K562 (cell line): ENCODE measurements at regions not wholly inside any gene's neighbourhood (a gene's known extent, or its start where the extent isn't known, plus 50 kb on each side); places are given as distances from the start of the nearest gene placed in this dataset.
A peak's percentile ranks its signal among the peaks of the same experiment; 100 is the strongest.

Experiments used
- ATAC-seq: fragments of 200-7000 bp; cut with Tn5 transposase; 3 replicates; pipeline ENCODE4 v1.9.1; 2020; ENCODE audit warnings: moderate library complexity
- BruUV-seq: library from RNA; stranded (reverse); fragments of 400-500 nt; replicated peaks from 2 replicates; lab custom pipeline; 2021; lab: Mats Ljungman, UMichigan
- CTCF ChIA-PET: fragments of 300-600 bp; formaldehyde crosslinking; extraction: SDS; loops from one replicate; lab custom pipeline; 2021; ENCODE audit warnings: low intra/inter-chr PET ratio; lab: Yijun Ruan, JAX
- POLR2A ChIA-PET: fragments of 300-600, 350-650 bp; sonication (Branson Sonifier 250); formaldehyde crosslinking; extraction: SDS; loops from one replicate; lab custom pipeline; 2021; ENCODE audit warnings: antibody characterized with exemption, inconsistent platforms; lab: Yijun Ruan, JAX
- DNase-seq, 4 experiments: peaks; one replicate each; pipeline versions ENCODE4 v3.0.0 to v3.0.0-alpha.2; 2011 to 2018; ENCODE audit warnings: low spot score in 3 of 4, mixed read lengths in 3 of 4; ENCODE audit errors: extremely low read depth in 1 of 4
- FAIRE-seq: peaks from 2 replicates; lab custom pipeline; 2011; peaks lifted over from hg19 to GRCh38; lab: Jason Lieb, UNC
- H2AFZ ChIP-seq: 2 replicates; pipeline ENCODE4 v1.6.0; 2011; ENCODE audit warnings: low read depth, low read length, control low read depth, inconsistent platforms
- H3K27ac ChIP-seq: fragments of 200-600 bp; 3 replicates; pipeline ENCODE4 v1.8.0; 2011; ENCODE audit warnings: low read depth, mild to moderate bottlenecking, control low read depth, inconsistent platforms, low read length, moderate library complexity, mixed read lengths; ENCODE audit errors: extremely low read depth
- H3K27me3 ChIP-seq, 2 experiments: fragments of 300-600 bp in 1 of 2; 2 replicates in 1 of 2; 3 replicates in 1 of 2; pipeline versions ENCODE4 v1.6.0 to v1.8.0; 2011; ENCODE audit warnings: inconsistent platforms in 2 of 2, low read length in 2 of 2, mild to moderate bottlenecking in 1 of 2, mixed read lengths in 1 of 2, moderate library complexity in 1 of 2; ENCODE audit not compliant: control insufficient read depth in 2 of 2, insufficient read depth in 2 of 2
- H3K36me3 ChIP-seq: fragments of 300-600 bp; 3 replicates; pipeline ENCODE4 v1.8.0; 2011; ENCODE audit warnings: mild to moderate bottlenecking, low read length, inconsistent platforms; ENCODE audit not compliant: control insufficient read depth, insufficient read depth
- H3K4me1 ChIP-seq, 2 experiments: fragments of 200-600 bp in 1 of 2; replicated peaks in 1 of 2; 2 replicates in 1 of 2; 3 replicates in 1 of 2; pipeline versions ENCODE4 v1.5.1 to v1.8.0; 2011; ENCODE audit warnings: inconsistent platforms in 2 of 2, low read length in 2 of 2, mild to moderate bottlenecking in 1 of 2, mixed read lengths in 1 of 2, moderate library complexity in 1 of 2; ENCODE audit not compliant: control insufficient read depth in 2 of 2, insufficient read depth in 2 of 2
- H3K4me2 ChIP-seq: 2 replicates; pipeline ENCODE4 v1.6.1; 2011; ENCODE audit warnings: low read length, control low read depth, inconsistent platforms, mixed read lengths; ENCODE audit not compliant: insufficient read depth
- H3K4me3 ChIP-seq: fragments of 200-600 bp; sonication (generic), shearing (Covaris generic); 2 replicates; pipeline ENCODE4 v1.5.1; 2016; ENCODE audit warnings: control low read depth, inconsistent platforms
- H3K79me2 ChIP-seq: fragments of 200-600 bp; 3 replicates; pipeline ENCODE4 v1.8.0; 2011; ENCODE audit warnings: low read length, inconsistent platforms; ENCODE audit not compliant: control insufficient read depth, insufficient read depth
- H3K9ac ChIP-seq, 2 experiments: 2 replicates each; pipeline versions ENCODE4 v1.6.0 to v1.6.1; 2011; ENCODE audit warnings: low read depth in 2 of 2, low read length in 2 of 2, control low read depth in 1 of 2, inconsistent platforms in 1 of 2, mild to moderate bottlenecking in 1 of 2, mixed read lengths in 1 of 2; ENCODE audit not compliant: insufficient read depth in 1 of 2
- H3K9me1 ChIP-seq: one replicate; pipeline ENCODE4 v1.6.0; 2011; ENCODE audit warnings: inconsistent platforms, mild to moderate bottlenecking, low read length, moderate library complexity; ENCODE audit not compliant: control insufficient read depth, insufficient read depth
- H3K9me3 ChIP-seq: replicated peaks from 2 replicates; pipeline ENCODE4 v1.5.1; 2011; ENCODE audit warnings: low read depth, low read length, inconsistent platforms; ENCODE audit not compliant: control insufficient read depth, insufficient read depth
- H4K20me1 ChIP-seq: replicated peaks from 2 replicates; pipeline ENCODE4 v1.6.1; 2011; ENCODE audit warnings: low read length, inconsistent platforms, mixed read lengths; ENCODE audit not compliant: control insufficient read depth, insufficient read depth
- ATF6 ChIP-seq: sonication (generic); formaldehyde crosslinking; IDR thresholded peaks from 2 replicates; pipeline ENCODE4 v1.4.0; 2020; ENCODE audit warnings: mild to moderate bottlenecking, missing genetic modification reagents
- CLOCK ChIP-seq: fragments of 250-450 bp; sonication (Bioruptor Pico); IDR thresholded peaks from 2 replicates; pipeline ENCODE4 v1.4.0; 2020; ENCODE audit warnings: mild to moderate bottlenecking, moderate library complexity, borderline replicate concordance
- E2F1 ChIP-seq: sonication (generic); formaldehyde crosslinking; IDR thresholded peaks from 2 replicates; pipeline ENCODE4 v1.8.1; 2023; ENCODE audit warnings: mild to moderate bottlenecking, missing genetic modification reagents, moderate library complexity
- HDAC8 ChIP-seq: fragments of 450-650 bp; IDR thresholded peaks from 2 replicates; pipeline ENCODE4 v1.6.1; 2016; ENCODE audit warnings: mild to moderate bottlenecking, missing genetic modification characterization, moderate library complexity, missing compliant biosample characterization
- HSF4 ChIP-seq: fragments of 250-450 bp; sonication (Bioruptor Pico); IDR thresholded peaks from 2 replicates; pipeline ENCODE4 v2.1.2; 2022; ENCODE audit warnings: mild to moderate bottlenecking, moderate library complexity, borderline replicate concordance
- KDM5B ChIP-seq: fragments of 200-600 bp; sonication (generic); IDR thresholded peaks from 2 replicates; pipeline ENCODE4 v1.6.1; 2012; ENCODE audit warnings: low read depth, mild to moderate bottlenecking, moderate library complexity, low read length, control low read depth, inconsistent platforms; ENCODE audit not compliant: insufficient replicate concordance
- KHSRP ChIP-seq: fragments of 450-650 bp; IDR thresholded peaks from 2 replicates; pipeline ENCODE4 v1.6.1; 2017
- RCOR1 ChIP-seq, 2 experiments: IDR thresholded peaks; 2 replicates each; pipeline ENCODE4 v1.6.1; 2012; ENCODE audit warnings: low read depth in 2 of 2, low read length in 2 of 2, borderline replicate concordance in 1 of 2, improper control_type of control experiment in 1 of 2
- ZBTB8A ChIP-seq: fragments of 450-650 bp; IDR thresholded peaks from 2 replicates; pipeline ENCODE4 v1.6.1; 2018; ENCODE audit warnings: mild to moderate bottlenecking, moderate library complexity; ENCODE audit not compliant: partially characterized antibody
- ZNF133 ChIP-seq: fragments of 250-450 bp; sonication (Bioruptor Pico); IDR thresholded peaks from 2 replicates; pipeline ENCODE4 v1.4.0; 2020; ENCODE audit warnings: mild to moderate bottlenecking
- ZNF740 ChIP-seq, 3 experiments: fragments of 200-800 bp in 1 of 3; sonication (Bioruptor generic) in 1 of 3; sonication (generic) in 1 of 3; formaldehyde crosslinking in 1 of 3; IDR thresholded peaks; 2 replicates each; pipeline versions ENCODE4 v1.6.1 to v1.8.0; 2016 to 2022; ENCODE audit warnings: mild to moderate bottlenecking in 2 of 3, missing compliant biosample characterization in 2 of 3, missing genetic modification characterization in 2 of 3, missing genetic modification reagents in 1 of 3
- ZSCAN32 ChIP-seq: fragments of 450-650 bp; formaldehyde crosslinking; IDR thresholded peaks from 2 replicates; pipeline ENCODE4 v1.4.0; 2020; ENCODE audit warnings: mild to moderate bottlenecking, moderate library complexity
- WGBS: fragments of 100-300 bp; shearing (Covaris generic); methylation state at CpG from one replicate; pipeline ENCODE4 v1.1.6; 2016; ENCODE audit warnings: low coverage, mixed read lengths; ENCODE audit not compliant: insufficient coverage; ENCODE audit errors: missing lambda C conversion rate; 5-methylcytosine and 5-hydroxymethylcytosine counted together
- in situ Hi-C: fragments of 300-500 bp; cut with MboI; formaldehyde crosslinking; loops from 4 replicates; pipeline ENCODE4 v1.15.0; 2018; ENCODE audit warnings: inconsistent platforms, mixed read lengths
- intact Hi-C: fragments of 100-400 bp; cut with micrococcal nuclease; formaldehyde crosslinking; loops from 2 replicates; pipeline ENCODE4 v1.14.2; 2022

- in situ Hi-C loops (no loop called here), intact Hi-C loops (loop anchor here (5.0 kb wide), 1 partner anchor 47 kb away; no protein-coding TSS in a partner anchor)
- ATAC-seq, result no peak
- Histone ChIP-seq H3K27me3 (no peaks in the 10 kb centered on the region; a peak in 1 of 5 replicates), H2AFZ (no peak overlapping the region), H3K9me3 (no peaks in the 10 kb centered on the region; the same call in 1 of the 2 replicates), H3K36me3 (no peaks in the 10 kb centered on the region), H3K4me3 (no peak overlapping the region), H3K79me2 (0 out of 3 replicates have a peak, but pooled peaks cover under 1% of the 10 kb centered on the region), H3K27ac (no peak overlapping the region), H3K4me1 (peaks cover 14 to 40% of the 10 kb centered on the region in 2 experiments), H3K9ac (peak overlapping the region in 1 of 2 experiments; percentile 56; a peak in 2 of 4 replicates), H3K9me1 (no peaks in the 10 kb centered on the region), H3K4me2 (no peak overlapping the region), H4K20me1 (peaks cover 9% of the 10 kb centered on the region; the same call in 1 of the 2 replicates)
- WGBS, result 62% methylated on average over 23 of the region's 26 CpGs
- BruUV-seq, result no TSS peak
- no peak for FAIRE-seq
- ChIA-PET CTCF (interaction anchor here (0.7 to 1.2 kb wide), 2 partner anchors 30 to 48 kb away, joined by 3 to 4 read pairs; no protein-coding TSS in a partner anchor), POLR2A (interaction anchor here (0.6 to 1.0 kb wide), 3 partner anchors 7 to 186 kb away, joined by 3 to 4 read pairs (median 3); no protein-coding TSS in a partner anchor)
- DNase-seq, result no peak
- TF ChIP-seq ZNF740 (CRISPR knock-in tag; IDR thresholded peaks at IDR 0.05) (peak; percentile 75; the same call in 1 of the 2 replicates), ZNF740 (tag; IDR thresholded peaks at IDR 0.05) (no peak), ZNF133 (CRISPR knock-in tag) (no peak), CLOCK (CRISPR knock-in tag) (no peak), HSF4 (CRISPR knock-in tag) (no peak), E2F1 (no peak), HDAC8 (no peak), KDM5B (no peak), ZSCAN32 (CRISPR knock-in tag) (no peak), KHSRP (no peak), ATF6 (no peak), ZBTB8A (no peak), RCOR1 (IDR thresholded peaks at IDR 0.05; ENCODE audit: borderline replicate concordance in 1 of 2, low read depth in 2 of 2, low read length in 2 of 2) (0 out of 4 replicates have a peak, but pooled peaks of 1 of the 2 experiments have one; percentile 12)
These were observed 237.3 kb upstream of the CIBAR2 start for GRCh38 chr16:85349365-85350145.
